ENCODE measurements at regions not wholly inside any gene's neighbourhood (a gene's known extent, or its start where the extent isn't known, plus 50 kb on each side); places are given as distances from the start of the nearest gene placed in this dataset.
A peak's percentile ranks its signal among the peaks of the same experiment; 100 is the strongest.

- no peak overlapping the region for H3K4me3 ChIP-seq (ENCODE audit: insufficient read depth, low read depth, low read length)
- H2BK5ac ChIP-seq (ENCODE audit: low read depth, low read length, poor library complexity, severe bottlenecking), result no peak overlapping the region
- H3K4me1 ChIP-seq (ENCODE audit: control insufficient read depth, insufficient read depth, low read length), result no peaks in the 10 kb centered on the region
- TF ChIP-seq CEBPB (IDR thresholded peaks at IDR 0.05; ENCODE audit: low read depth, low read length) (peak; percentile 50; the same call in 1 of the 2 replicates), BHLHE40 (IDR thresholded peaks at IDR 0.05; ENCODE audit: low read depth, low read length) (no peak)
- no peaks in the 10 kb centered on the region for H3K27me3 ChIP-seq (ENCODE audit: control insufficient read depth, insufficient read depth, low read length)
- in situ Hi-C loops (cut with MboI; ENCODE audit: low sequenced_read_pairs), result no loop called here
- POLR2A ChIA-PET (ENCODE audit: unreplicated experiment), result no interaction called here
- H4K91ac ChIP-seq (ENCODE audit: insufficient read depth, low read depth, low read length), result no peak overlapping the region
- H4K8ac ChIP-seq (ENCODE audit: low read depth in 2 of 2, low read length in 2 of 2), result no peak overlapping the region
- no peak overlapping the region for H2AK5ac ChIP-seq (ENCODE audit: low read depth, low read length)
- ATAC-seq (ENCODE audit: low read depth), result no peak
- no peak overlapping the region for H2AK9ac ChIP-seq (replicated peaks; ENCODE audit: low read depth, low read length, poor library complexity)
- H3K27ac ChIP-seq (ENCODE audit: insufficient read depth, low read length), result no peak overlapping the region
- CTCF ChIA-PET, result no interaction called here
- intact Hi-C loops (cut with micrococcal nuclease), result no loop called here
- H3K9ac ChIP-seq (ENCODE audit: low read depth, low read length), result no peak overlapping the region
- no peaks in the 10 kb centered on the region for H3K9me1 ChIP-seq (ENCODE audit: insufficient read depth, low read length)
- no CpG with 5 or more reads among the region's 3 CpGs for WGBS, 2 experiments (ENCODE audit: extremely low coverage in 2 of 2, insufficient read length in 1 of 2)
- no peak overlapping the region for H4K5ac ChIP-seq (ENCODE audit: low read depth, low read length)
- H2AFZ ChIP-seq (replicated peaks; ENCODE audit: low read length, poor library complexity), result no peak overlapping the region
- no peak overlapping the region for H3K14ac ChIP-seq (replicated peaks; ENCODE audit: low read depth, low read length)
- H3K4me2 ChIP-seq (ENCODE audit: low read depth, low read length), result no peak overlapping the region
- H3K18ac ChIP-seq (ENCODE audit: low read depth, low read length), result no peak overlapping the region
- H4K20me1 ChIP-seq (ENCODE audit: insufficient read depth, low read length), result no peaks in the 10 kb centered on the region
- no peak overlapping the region for H2BK120ac ChIP-seq (ENCODE audit: low read depth, low read length)
- H3K9me3 ChIP-seq (ENCODE audit: control insufficient read depth, insufficient read depth, low read length), result no peaks in the 10 kb centered on the region
- no peak overlapping the region for H3K56ac ChIP-seq (ENCODE audit: extremely low read depth, insufficient read depth, low read length)
- BruUV-seq (replicated peaks), result no TSS peak
- dilution Hi-C loops (cut with HindIII; ENCODE audit: low sequenced_read_pairs, unreplicated experiment), result no loop called here
- H2BK15ac ChIP-seq (ENCODE audit: low read depth, low read length), result no peak overlapping the region
- no peak overlapping the region for H2BK20ac ChIP-seq (ENCODE audit: low read depth, low read length)
- H3K79me1 ChIP-seq (ENCODE audit: low read depth in 1 of 2, low read length in 2 of 2), result no peaks in the 10 kb centered on the region
- DNase-seq, result no peak
- no peak overlapping the region for H3K4ac ChIP-seq (ENCODE audit: low read depth, low read length)
- no peaks in the 10 kb centered on the region for H3K36me3 ChIP-seq (ENCODE audit: control insufficient read depth, insufficient read depth, low read length)
- no peak overlapping the region for H3K23ac ChIP-seq (ENCODE audit: low read depth, low read length)
Observed at GRCh38 chr17:70288540-70289290, 119.4 kb downstream of the KCNJ2 start.

Data from IMR-90 (cell line).